Vagina (tissue), 2 donors: ENCODE measurements at regions not wholly inside any gene's neighbourhood (a gene's known extent, or its start where the extent isn't known, plus 50 kb on each side); places are given as distances from the start of the nearest gene placed in this dataset.
"Not testable (repeated sequence)": the region's sequence is repeated elsewhere in the genome, so short reads cannot be mapped to it uniquely, and the experiment has no call there.

Experiments used
- DNase-seq, 2 donors: peaks; one replicate each; pipeline ENCODE4 v3.0.0-alpha.2; 2017; ENCODE audit errors: extremely low spot score in 2 of 2
- H3K27ac ChIP-seq: fragments of 200-600 bp; sonication (generic); one replicate; pipeline ENCODE4 v1.5.1; 2019
- H3K27me3 ChIP-seq: fragments of 200-600 bp; sonication (generic); one replicate; pipeline ENCODE4 v1.5.1; 2019
- H3K36me3 ChIP-seq, 2 donors: fragments of 200-600 bp; sonication (generic); one replicate each; pipeline ENCODE4 v1.5.1; 2017 to 2019
- H3K4me1 ChIP-seq: fragments of 200-600 bp; sonication (generic); one replicate; pipeline ENCODE4 v1.5.1; 2019
- H3K4me3 ChIP-seq, 2 donors: fragments of 200-600 bp; sonication (generic); 1 replicate in 1 of 2; 2 replicates in 1 of 2; pipeline ENCODE4 v1.5.1; 2016 to 2019
- H3K9me3 ChIP-seq: fragments of 200-600 bp; sonication (generic); one replicate; pipeline ENCODE4 v1.5.1; 2019
- POLR2A ChIP-seq, 2 donors: fragments of 450-650 bp; IDR thresholded peaks; one replicate each; pipeline ENCODE4 v1.6.1; 2017; ENCODE audit warnings: antibody characterized with exemption in 2 of 2, mild to moderate bottlenecking in 2 of 2, moderate library complexity in 2 of 2
- POLR2AphosphoS5 ChIP-seq, 2 donors: sonication (generic); formaldehyde crosslinking; IDR thresholded peaks; one replicate each; pipeline ENCODE4 v1.9.0; 2017; ENCODE audit warnings: antibody characterized with exemption in 2 of 2, mild to moderate bottlenecking in 2 of 2, low read depth in 1 of 2; ENCODE audit not compliant: insufficient read depth in 1 of 2
- intact Hi-C: fragments of 100-400 bp; cut with DNase I; formaldehyde crosslinking; loops from one replicate; pipeline ENCODE4 v1.15.1; 2023
- TF ChIP-seq, protein P1 (sequence below), 3 experiments: fragments of 450-650 bp in 2 of 3; fragments of 200-600 bp in 1 of 3; sonication (generic) in 1 of 3; IDR thresholded peaks; one replicate each; pipeline ENCODE4 v1.5.1; 2017 to 2019; ENCODE audit warnings: antibody characterized with exemption in 3 of 3, mild to moderate bottlenecking in 2 of 3, moderate library complexity in 2 of 3

GRCh38 chr14:103190741-103191140 lies 67.5 kb downstream of the TNFAIP2 start:
- DNase-seq, result peak in 1 of 2 donors; percentile 83

DNA sequence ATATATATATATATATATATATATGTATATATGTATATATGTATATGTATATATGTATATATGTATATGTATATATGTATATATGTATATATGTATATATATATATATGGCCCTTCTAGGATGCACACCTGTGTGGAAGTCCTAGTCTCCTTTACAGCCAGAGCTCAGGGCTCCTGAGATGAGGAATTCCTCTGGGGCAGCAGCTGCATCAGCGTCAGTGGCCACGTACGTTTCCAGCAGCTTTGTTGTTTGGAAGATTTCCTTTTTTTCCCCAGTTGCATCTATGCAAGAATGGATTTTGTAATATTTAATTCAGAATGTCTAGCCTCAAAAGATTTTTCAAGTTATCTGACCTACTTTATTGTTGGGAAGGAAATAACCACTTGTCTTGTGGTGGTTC lies 68.6 kb downstream of the TNFAIP2 start:
- Histone ChIP-seq H3K9me3 (no peaks in the 10 kb centered on the region), H3K36me3 (no peaks in the 10 kb centered on the region), H3K27me3 (no peaks in the 10 kb centered on the region), H3K4me1 (peaks cover 22% of the 10 kb centered on the region), H3K27ac (no peak overlapping the region), H3K4me3 (no peak overlapping the region)
- peak in 1 of 2 donors; percentile 78 for DNase-seq
- intact Hi-C loops, result no loop called here
- no peak for TF ChIP-seq POLR2AphosphoS5 (IDR thresholded peaks at IDR 0.05; ENCODE audit: insufficient read depth in 1 of 2, low read depth in 1 of 2)
- TF ChIP-seq, protein P1, sequence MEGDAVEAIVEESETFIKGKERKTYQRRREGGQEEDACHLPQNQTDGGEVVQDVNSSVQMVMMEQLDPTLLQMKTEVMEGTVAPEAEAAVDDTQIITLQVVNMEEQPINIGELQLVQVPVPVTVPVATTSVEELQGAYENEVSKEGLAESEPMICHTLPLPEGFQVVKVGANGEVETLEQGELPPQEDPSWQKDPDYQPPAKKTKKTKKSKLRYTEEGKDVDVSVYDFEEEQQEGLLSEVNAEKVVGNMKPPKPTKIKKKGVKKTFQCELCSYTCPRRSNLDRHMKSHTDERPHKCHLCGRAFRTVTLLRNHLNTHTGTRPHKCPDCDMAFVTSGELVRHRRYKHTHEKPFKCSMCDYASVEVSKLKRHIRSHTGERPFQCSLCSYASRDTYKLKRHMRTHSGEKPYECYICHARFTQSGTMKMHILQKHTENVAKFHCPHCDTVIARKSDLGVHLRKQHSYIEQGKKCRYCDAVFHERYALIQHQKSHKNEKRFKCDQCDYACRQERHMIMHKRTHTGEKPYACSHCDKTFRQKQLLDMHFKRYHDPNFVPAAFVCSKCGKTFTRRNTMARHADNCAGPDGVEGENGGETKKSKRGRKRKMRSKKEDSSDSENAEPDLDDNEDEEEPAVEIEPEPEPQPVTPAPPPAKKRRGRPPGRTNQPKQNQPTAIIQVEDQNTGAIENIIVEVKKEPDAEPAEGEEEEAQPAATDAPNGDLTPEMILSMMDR (IDR thresholded peaks at IDR 0.05), result no peak
- no peak for TF ChIP-seq POLR2A (IDR thresholded peaks at IDR 0.05)

More at GRCh38 chr14:103190741-103191140, 67.5 kb downstream of the TNFAIP2 start:
- H3K9me3 ChIP-seq, result no peaks in the 10 kb centered on the region
- H3K4me1 ChIP-seq, result peaks cover 22% of the 10 kb centered on the region
- H3K36me3 ChIP-seq, result no peaks in the 10 kb centered on the region
- TF ChIP-seq POLR2AphosphoS5 (IDR thresholded peaks at IDR 0.05; ENCODE audit: insufficient read depth in 1 of 2, low read depth in 1 of 2) (no peak), POLR2A (IDR thresholded peaks at IDR 0.05) (no peak)
- TF ChIP-seq, protein P1 (IDR thresholded peaks at IDR 0.05), result no peak
- H3K27me3 ChIP-seq, result no peaks in the 10 kb centered on the region
- intact Hi-C loops, result no loop called here
- H3K4me3 ChIP-seq, result no peak overlapping the region
- H3K27ac ChIP-seq, result no peak overlapping the region

GRCh38 chr14:103192246-103192840 lies 69.1 kb downstream of the TNFAIP2 start:
- no peak overlapping the region for H3K4me3 ChIP-seq
- DNase-seq, result peak in 1 of 2 donors; percentile 86
- TF ChIP-seq POLR2AphosphoS5 (IDR thresholded peaks at IDR 0.05; ENCODE audit: insufficient read depth in 1 of 2, low read depth in 1 of 2) (no peak), POLR2A (IDR thresholded peaks at IDR 0.05) (no peak)
- TF ChIP-seq, protein P1 (IDR thresholded peaks at IDR 0.05), result no peak
- no peaks in the 10 kb centered on the region for H3K9me3 ChIP-seq
- no peak overlapping the region for H3K27ac ChIP-seq
- peaks cover 22% of the 10 kb centered on the region for H3K4me1 ChIP-seq
- H3K27me3 ChIP-seq, result no peaks in the 10 kb centered on the region
- H3K36me3 ChIP-seq, result no peaks in the 10 kb centered on the region
- intact Hi-C loops, result no loop called here

- DNase-seq, H3K36me3 ChIP-seq, H3K9me3 ChIP-seq, H3K4me3 ChIP-seq, H3K27ac ChIP-seq, H3K27me3 ChIP-seq, intact Hi-C loops: not testable (repeated sequence)
- H3K4me1 ChIP-seq, result peaks cover 28% of the 10 kb centered on the region
Measured at GRCh38 chr14:103192861-103193260, 69.6 kb downstream of the TNFAIP2 start.

GRCh38 chr14:103193491-103193890 lies 70.2 kb downstream of the TNFAIP2 start:
- H3K9me3 ChIP-seq, intact Hi-C loops, H3K27me3 ChIP-seq, H3K36me3 ChIP-seq, H3K27ac ChIP-seq, H3K4me3 ChIP-seq: not testable (repeated sequence)
- peak in 1 of 2 donors; percentile 70 for DNase-seq
- H3K4me1 ChIP-seq, result peaks cover 32% of the 10 kb centered on the region

DNA sequence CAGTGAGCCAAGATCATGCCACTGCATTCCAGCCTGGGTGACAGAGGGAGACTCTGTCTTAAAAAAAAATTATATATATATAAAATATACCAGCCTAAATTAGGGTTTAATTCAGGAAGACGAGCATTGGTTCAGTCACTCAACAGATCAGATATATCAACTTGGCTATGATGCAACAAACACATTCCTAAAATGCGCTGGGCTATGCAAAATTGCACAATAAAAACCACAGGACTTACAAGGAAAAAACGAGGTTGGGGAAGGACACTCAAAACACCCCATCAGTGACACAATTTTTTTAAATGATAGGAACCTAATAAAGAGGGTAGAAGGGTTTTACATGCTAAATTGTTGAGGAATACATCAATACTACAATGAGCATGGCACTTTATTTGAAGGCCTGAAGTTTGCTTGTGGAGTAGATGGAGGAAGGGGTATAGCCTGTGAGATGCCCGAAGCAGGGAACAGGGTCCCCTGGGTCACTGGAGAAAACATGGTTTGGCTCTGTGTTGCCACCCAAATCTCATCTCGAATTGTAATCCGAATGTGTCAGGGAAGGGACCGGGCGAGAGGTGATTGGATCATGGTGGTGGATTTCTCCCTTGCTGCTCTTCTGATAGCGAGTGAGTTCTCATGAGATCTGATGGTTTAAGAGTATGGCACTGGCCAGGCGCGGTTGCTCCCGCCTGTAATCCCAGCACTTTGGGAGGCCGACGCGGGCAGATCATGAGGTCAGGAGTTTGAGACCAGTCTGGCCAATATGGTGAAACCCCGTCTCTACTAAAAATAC lies 71.2 kb downstream of the TNFAIP2 start:
- peaks cover 24% of the 10 kb centered on the region for H3K4me1 ChIP-seq
- intact Hi-C loops, result no loop called here
- H3K4me3 ChIP-seq, result no peak overlapping the region
- TF ChIP-seq POLR2AphosphoS5 (IDR thresholded peaks at IDR 0.05; ENCODE audit: insufficient read depth in 1 of 2, low read depth in 1 of 2), result peak in 1 of 2 donors; percentile 76
- TF ChIP-seq, protein P1 (IDR thresholded peaks at IDR 0.05), result no peak
- no peaks in the 10 kb centered on the region for H3K9me3 ChIP-seq
- H3K27me3 ChIP-seq, result no peaks in the 10 kb centered on the region
- peak overlapping the region; percentile 21 for H3K27ac ChIP-seq
- DNase-seq, result peak in 1 of 2 donors; percentile 87
- no peaks in the 10 kb centered on the region for H3K36me3 ChIP-seq
